Choroid plexus epithelial cell (primary cell): ENCODE measurements at regions not wholly inside any gene's neighbourhood (a gene's known extent, or its start where the extent isn't known, plus 50 kb on each side); places are given as distances from the start of the nearest gene placed in this dataset.

Experiments
- DNase-seq: peaks from one replicate; pipeline ENCODE4 v3.0.0-alpha.2; 2010; ENCODE audit warnings: low read depth
- H3K4me3 ChIP-seq: 2 replicates; pipeline ENCODE4 v1.5.1; 2011; ENCODE audit warnings: low read depth, mild to moderate bottlenecking, control low read depth, low read length, moderate library complexity
- CTCF ChIP-seq: conservative IDR thresholded peaks from 2 replicates; pipeline ENCODE4 v1.5.1; 2011; ENCODE audit warnings: low read depth, mild to moderate bottlenecking, control low read depth, inconsistent platforms, low read length, moderate library complexity

GRCh38 chr2:225766431-225766830 is 366.9 kb downstream of the NYAP2 start:
- TF ChIP-seq CTCF: no peak
- peak; percentile 85 for DNase-seq
- H3K4me3 ChIP-seq: no peak overlapping the region

- no peak for TF ChIP-seq CTCF
- no peak overlapping the region for H3K4me3 ChIP-seq
- DNase-seq: peak; percentile 63
Measured at GRCh38 chr2:225765820-225766219, 366.3 kb downstream of the NYAP2 start.

- peak; percentile 54 for DNase-seq
- no peak overlapping the region for H3K4me3 ChIP-seq
- TF ChIP-seq CTCF: no peak
Measured at GRCh38 chr2:225764346-225764745, 364.8 kb downstream of the NYAP2 start.

GRCh38 chr2:225763711-225764110 is 364.2 kb downstream of the NYAP2 start:
- H3K4me3 ChIP-seq: no peak overlapping the region
- DNase-seq: no peak
- no peak for TF ChIP-seq CTCF

DNA sequence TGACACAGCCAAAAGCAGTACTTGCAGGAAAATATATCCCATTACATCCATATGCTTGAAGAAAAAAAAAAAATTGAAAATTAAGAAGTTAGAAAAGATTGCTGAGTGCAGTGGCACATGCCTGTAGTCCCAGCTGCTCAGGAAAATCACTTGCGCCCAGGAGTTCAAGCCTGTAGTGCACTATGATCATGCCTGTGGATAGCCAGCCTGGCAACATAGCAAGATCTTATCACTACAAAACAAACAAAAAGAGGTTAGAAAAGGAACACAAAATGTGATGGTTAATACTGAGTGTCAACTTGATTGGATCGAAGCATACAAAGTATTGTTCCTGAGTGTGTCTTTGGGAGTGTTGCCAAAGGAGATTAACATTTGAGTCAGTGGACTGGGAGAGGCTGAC is 361.9 kb downstream of the NYAP2 start:
- no peak overlapping the region for H3K4me3 ChIP-seq
- no peak for DNase-seq
- TF ChIP-seq CTCF: no peak

GRCh38 chr2:225757248-225757647 is 357.7 kb downstream of the NYAP2 start:
- no peak for DNase-seq
- TF ChIP-seq CTCF: no peak
- no peak overlapping the region for H3K4me3 ChIP-seq

- DNase-seq: peak; percentile 62
- H3K4me3 ChIP-seq: no peak overlapping the region
- no peak for TF ChIP-seq CTCF
Measured at GRCh38 chr2:225756198-225756597, 356.7 kb downstream of the NYAP2 start.
